AG09309 (cell line): ENCODE measurements at regions not wholly inside any gene's neighbourhood (a gene's known extent, or its start where the extent isn't known, plus 50 kb on each side); places are given as distances from the start of the nearest gene placed in this dataset.

Experiments used
- DNase-seq: peaks from one replicate; pipeline ENCODE4 v3.0.0-alpha.2; 2010; ENCODE audit warnings: low read depth
- H3K4me3 ChIP-seq: 2 replicates; pipeline ENCODE4 v1.5.1; 2011; ENCODE audit warnings: mild to moderate bottlenecking, low read depth, low read length, moderate library complexity; ENCODE audit not compliant: control insufficient read depth
- CTCF ChIP-seq: IDR thresholded peaks from 2 replicates; pipeline ENCODE4 v1.5.1; 2011; ENCODE audit warnings: mild to moderate bottlenecking, low read depth, low read length, inconsistent platforms; ENCODE audit not compliant: insufficient read depth, control insufficient read depth; ENCODE audit errors: missing control alignments

- no peak for DNase-seq
- no peak for TF ChIP-seq CTCF
Measured at GRCh38 chr6:168951217-168951616, 302.4 kb downstream of the THBS2 start.

DNA sequence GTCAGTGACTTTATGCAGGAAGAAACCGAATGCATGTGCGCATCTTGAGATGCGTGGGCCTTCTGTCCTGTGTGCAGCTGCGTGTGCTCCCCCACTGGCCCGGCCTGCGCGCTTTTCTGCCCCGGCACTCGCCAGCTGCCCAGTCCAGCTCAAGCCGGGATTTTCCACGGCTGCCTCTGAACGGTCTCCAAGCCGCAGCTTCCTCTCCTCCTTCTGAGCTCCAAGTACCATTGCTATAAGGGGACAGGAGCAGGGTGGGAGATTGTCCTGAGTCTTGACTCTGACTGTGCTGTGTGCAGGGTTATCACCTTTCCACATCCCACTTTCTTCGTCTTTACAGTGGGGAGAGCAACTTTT is 302.8 kb downstream of the THBS2 start:
- no peak overlapping the region for H3K4me3 ChIP-seq
- no peak for TF ChIP-seq CTCF
- DNase-seq, result no peak

More at GRCh38 chr6:168951217-168951616, 302.4 kb downstream of the THBS2 start:
- H3K4me3 ChIP-seq, result no peak overlapping the region

GRCh38 chr6:168949981-168950857 is 303.4 kb downstream of the THBS2 start:
- DNase-seq, result no peak
- H3K4me3 ChIP-seq, result no peak overlapping the region
- TF ChIP-seq CTCF, result no peak

- no peak for DNase-seq
- no peak overlapping the region for H3K4me3 ChIP-seq
- no peak for TF ChIP-seq CTCF
Measured at GRCh38 chr6:168948990-168949531, 304.6 kb downstream of the THBS2 start.

GRCh38 chr6:168948002-168948401 is 305.6 kb downstream of the THBS2 start:
- no peak for TF ChIP-seq CTCF
- DNase-seq, result no peak
- H3K4me3 ChIP-seq, result no peak overlapping the region

DNA sequence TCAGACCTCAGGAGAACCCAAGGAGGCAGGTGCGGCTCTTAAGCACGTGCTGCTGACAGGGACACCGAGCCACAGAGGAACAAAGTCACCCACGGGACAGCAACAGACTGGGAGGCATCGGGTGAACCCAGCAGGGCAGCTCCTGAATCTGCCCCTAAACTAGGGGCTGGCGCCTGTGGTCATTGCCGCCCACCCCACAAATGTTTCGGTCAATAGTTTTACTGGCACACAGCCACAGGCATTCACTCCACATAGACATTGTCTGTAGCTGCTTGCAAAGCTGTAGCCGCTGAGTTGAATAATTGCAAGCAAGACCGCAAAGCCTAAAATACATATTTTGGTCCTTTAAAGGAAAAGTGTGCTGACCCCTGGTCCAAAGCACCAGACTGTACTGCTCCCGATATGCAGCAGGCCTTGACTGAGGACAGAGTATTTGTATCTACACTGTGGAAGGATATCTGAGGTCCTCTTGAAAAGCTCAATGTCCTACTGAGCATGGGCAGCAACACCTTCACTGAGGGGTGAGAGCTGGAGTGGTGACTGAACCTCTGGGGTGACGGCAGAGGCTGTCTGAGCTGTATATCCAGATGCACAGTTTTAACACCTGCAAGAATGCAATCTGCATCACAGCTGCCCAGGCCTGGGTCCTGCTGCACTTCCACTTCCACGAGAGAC is 310.3 kb downstream of the THBS2 start:
- no peak for DNase-seq
- no peak for TF ChIP-seq CTCF
- no peak overlapping the region for H3K4me3 ChIP-seq
